GM12873 (cell line): ENCODE measurements at regions not wholly inside any gene's neighbourhood (a gene's known extent, or its start where the extent isn't known, plus 50 kb on each side); places are given as distances from the start of the nearest gene placed in this dataset.

Experiments used
- TF ChIP-seq, protein P1 (sequence below): IDR thresholded peaks from 2 replicates; pipeline ENCODE4 v1.5.1; 2012; ENCODE audit warnings: low read depth, mild to moderate bottlenecking, moderate library complexity, low read length, control low read depth; ENCODE audit not compliant: insufficient read depth; ENCODE audit errors: missing control alignments

DNA sequence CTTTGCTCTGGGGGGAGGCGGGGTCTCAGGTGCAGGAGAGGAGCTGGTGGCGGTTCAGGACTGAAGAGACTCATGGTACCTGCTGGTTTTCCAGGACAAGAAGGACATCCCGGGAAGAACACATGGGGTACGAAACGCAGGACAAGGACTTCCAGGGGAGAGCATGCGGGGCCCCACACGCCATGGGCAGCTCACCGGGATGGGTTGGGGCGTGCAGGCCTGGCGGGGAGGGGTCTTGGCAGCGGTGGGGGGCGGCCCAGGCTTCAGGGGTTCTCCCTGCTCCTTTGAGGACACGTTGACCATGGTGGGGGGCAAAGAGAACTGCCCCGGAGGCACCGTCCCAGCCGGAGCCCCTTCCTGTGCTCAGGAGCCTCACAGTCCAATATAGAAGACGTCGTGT, 673.2 kb downstream of the BRD1 start:
- TF ChIP-seq, protein P1, sequence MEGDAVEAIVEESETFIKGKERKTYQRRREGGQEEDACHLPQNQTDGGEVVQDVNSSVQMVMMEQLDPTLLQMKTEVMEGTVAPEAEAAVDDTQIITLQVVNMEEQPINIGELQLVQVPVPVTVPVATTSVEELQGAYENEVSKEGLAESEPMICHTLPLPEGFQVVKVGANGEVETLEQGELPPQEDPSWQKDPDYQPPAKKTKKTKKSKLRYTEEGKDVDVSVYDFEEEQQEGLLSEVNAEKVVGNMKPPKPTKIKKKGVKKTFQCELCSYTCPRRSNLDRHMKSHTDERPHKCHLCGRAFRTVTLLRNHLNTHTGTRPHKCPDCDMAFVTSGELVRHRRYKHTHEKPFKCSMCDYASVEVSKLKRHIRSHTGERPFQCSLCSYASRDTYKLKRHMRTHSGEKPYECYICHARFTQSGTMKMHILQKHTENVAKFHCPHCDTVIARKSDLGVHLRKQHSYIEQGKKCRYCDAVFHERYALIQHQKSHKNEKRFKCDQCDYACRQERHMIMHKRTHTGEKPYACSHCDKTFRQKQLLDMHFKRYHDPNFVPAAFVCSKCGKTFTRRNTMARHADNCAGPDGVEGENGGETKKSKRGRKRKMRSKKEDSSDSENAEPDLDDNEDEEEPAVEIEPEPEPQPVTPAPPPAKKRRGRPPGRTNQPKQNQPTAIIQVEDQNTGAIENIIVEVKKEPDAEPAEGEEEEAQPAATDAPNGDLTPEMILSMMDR, result no peak

DNA sequence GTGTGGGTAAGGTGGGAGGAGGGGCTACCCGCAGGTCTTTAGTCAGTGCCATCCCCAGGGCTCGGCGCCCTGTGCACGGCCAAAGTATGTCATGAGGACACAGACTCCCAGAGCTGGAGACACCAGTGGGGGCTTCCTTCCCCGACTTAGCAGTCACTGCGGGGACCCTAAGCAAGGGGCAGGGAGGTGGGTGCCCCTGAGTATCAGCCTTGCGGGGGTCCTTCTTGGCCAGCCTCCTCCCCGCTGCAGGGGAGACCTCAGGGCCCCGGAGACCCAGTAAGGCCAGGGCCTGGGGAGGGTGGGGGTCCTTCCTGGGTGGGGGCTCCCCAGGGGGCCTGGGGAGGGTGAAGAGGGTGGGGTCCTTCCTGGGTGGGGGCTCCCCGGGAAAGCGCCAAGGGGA, 673.8 kb downstream of the BRD1 start:
- TF ChIP-seq, protein P1, result no peak

DNA sequence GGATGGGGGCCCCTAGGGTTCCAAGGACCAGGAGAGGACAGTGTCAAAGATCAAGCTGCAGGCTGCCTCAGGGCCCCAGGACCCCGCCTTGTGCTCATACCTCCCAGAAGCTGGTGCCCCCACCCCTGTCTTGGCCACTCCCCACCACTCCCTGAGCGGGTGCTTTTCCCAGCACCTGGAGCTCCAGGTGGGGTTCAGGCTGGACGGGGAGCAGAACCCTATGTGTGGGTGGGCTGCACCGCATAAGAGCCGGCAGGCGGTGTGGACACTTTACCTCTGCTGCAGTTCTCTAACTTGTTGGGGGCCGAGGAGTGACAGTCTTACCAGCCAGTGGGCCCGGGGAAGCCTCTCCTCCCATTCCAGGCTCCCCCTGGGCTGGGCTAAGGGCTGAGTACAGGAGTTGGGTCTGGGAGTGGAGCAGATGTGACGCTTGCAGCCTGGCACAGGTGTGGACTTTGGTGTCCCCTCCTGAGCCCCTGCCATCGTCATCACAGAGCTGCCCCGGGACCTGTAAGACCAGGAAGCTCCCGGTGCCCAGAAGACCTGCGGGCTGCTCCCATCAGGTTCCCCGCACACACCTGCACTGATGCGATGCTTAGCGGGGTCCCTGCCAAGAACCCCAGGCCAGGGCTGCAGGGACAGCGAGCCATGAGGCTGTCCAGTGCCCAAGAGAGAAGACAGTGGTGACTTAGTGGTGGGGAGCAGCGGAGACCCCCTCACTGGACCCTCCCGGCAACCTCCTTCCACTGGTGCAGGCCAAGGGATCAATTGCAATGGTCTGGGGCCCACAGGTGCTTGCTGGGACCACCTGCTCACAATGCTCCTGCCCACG, 674.5 kb downstream of the BRD1 start:
- TF ChIP-seq, protein P1, result no peak

DNA sequence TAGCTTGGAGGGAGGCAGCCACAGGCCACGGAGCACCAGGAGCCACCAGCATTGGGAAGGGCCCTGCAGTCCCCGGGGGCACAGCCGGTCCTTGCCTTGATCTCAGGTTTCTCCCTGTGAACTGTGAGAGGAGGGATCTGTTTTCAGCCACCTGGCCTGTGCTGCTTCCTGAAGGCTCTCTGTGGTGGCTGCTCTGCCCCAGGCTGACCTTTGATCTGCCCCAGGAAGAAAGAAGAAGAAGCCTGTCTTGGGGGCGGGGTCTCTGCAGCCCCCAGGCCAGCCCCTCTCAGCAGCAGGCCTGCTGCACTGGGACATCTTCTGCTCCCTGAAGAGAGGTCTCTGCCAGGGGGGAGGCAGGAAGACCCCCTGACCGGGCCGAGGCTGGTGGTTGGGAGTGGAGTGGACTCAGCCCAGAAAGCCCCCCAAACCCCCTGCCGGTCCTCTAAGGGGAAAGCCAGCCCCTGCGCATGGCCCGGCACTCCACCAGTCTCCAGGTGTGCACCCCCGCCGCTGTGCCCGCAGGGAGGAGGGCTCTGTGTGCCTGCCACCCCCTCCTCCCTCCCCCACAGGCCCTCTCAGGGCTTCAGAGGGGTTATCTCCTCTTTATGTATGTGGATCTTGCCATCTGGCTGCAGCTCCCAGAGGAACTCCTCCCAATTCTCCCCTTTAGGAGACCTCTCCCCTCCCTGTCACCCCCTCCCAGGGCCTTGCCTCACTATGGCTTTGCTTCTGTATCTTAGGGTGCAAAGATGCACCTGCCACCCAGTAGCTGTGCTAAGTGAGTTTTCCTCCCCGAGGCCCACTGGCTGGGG, 675.3 kb downstream of the BRD1 start:
- TF ChIP-seq, protein P1, result no peak

DNA sequence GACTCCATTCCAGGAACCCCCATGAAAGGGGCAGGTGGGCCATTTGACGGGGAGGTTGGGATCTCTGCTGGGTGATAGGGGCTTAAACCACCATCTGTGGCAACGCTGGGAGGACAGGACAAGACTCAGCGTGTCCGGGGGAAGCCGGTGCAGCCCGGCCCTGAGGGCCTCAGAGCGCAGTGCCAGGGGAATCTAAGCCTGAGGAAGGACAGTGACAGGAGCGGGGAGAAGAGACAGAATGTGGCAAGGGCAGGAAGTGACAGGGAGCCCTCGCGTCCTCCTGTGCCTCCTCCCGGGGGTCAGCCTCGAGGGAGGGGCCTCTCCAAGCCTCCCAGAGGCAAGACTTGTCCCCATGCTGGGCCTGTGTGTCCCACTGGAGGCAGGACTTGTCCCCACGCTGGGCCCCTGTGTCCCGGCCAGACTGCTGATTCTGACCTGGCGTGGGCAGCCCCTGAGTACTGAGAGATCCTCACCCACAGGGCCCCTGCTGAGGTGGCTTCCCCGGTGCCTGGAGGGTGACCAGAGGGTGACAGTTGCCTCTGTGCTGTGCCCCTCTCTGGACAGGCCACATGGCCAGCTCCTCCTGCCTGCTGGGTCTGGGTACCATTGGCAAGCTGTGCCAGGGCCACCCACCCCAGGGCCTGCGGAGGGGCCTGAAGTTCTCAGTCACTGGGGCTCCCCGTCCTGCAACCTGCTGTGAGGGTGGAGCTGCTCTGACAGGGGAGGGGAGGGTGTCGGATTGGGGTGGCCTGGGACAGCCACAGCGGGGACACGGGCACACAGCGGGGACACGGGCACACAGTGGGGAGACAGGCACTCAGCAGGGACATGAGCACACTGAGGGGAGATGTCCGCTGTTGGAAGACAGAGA, 676.2 kb downstream of the BRD1 start:
- TF ChIP-seq, protein P1, result no peak

DNA sequence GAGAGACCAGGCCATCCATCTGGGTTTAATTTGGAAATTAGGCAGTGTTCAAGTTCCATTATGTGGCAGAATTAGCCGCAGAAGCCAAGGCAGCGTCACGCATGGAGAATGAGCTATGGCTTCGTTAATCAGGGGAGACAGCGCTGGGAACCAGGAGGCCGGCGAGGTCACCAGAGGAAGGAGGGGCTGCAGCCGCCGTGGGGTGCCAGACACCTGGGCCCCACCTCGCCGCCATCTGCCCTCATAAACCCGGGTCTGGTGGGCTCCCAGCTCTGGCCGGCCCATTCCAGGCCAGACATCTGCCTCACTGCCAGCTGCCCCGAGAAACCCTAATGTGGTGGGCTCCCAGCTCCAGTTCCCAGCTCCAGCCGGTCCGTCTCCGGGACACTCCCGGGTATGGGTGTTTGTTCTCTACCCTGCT, 676.9 kb downstream of the BRD1 start:
- TF ChIP-seq, protein P1, result no peak
